Ascending aorta (tissue), 2 donors: ENCODE measurements at regions not wholly inside any gene's neighbourhood (a gene's known extent, or its start where the extent isn't known, plus 50 kb on each side); places are given as distances from the start of the nearest gene placed in this dataset.

Source experiments
- DNase-seq, 2 donors: peaks; one replicate each; pipeline ENCODE4 v3.0.0-alpha.2; 2019; ENCODE audit warnings: low spot score in 2 of 2
- H3K27ac ChIP-seq, 2 donors: fragments of 200-600 bp; sonication (generic); one replicate each; pipeline ENCODE4 v1.5.1; 2016 to 2017; ENCODE audit warnings: mild to moderate bottlenecking in 1 of 2
- H3K27me3 ChIP-seq: fragments of 200-600 bp; sonication (generic); one replicate; pipeline ENCODE4 v1.5.1; 2017
- H3K36me3 ChIP-seq, 2 donors: fragments of 200-600 bp; sonication (generic); one replicate each; pipeline ENCODE4 v1.5.1; 2016
- H3K4me1 ChIP-seq, 2 donors: fragments of 200-600 bp; sonication (generic); one replicate each; pipeline ENCODE4 v1.5.1; 2016 to 2017; ENCODE audit warnings: mild to moderate bottlenecking in 1 of 2
- H3K4me3 ChIP-seq, 2 donors: fragments of 200-600 bp; sonication (generic); one replicate each; pipeline ENCODE4 v1.5.1; 2016 to 2017; ENCODE audit warnings: mild to moderate bottlenecking in 1 of 2
- H3K9me3 ChIP-seq, 2 donors: fragments of 200-600 bp; sonication (generic); one replicate each; pipeline ENCODE4 v1.5.1; 2016
- CTCF ChIP-seq, 3 experiments: fragments of 200-600 bp in 2 of 3; fragments of 450-650 bp in 1 of 3; sonication (generic) in 2 of 3; IDR thresholded peaks; one replicate each; pipeline ENCODE4 v1.5.1; 2016 to 2019; ENCODE audit warnings: antibody characterized with exemption in 3 of 3, mild to moderate bottlenecking in 1 of 3, moderate library complexity in 1 of 3
- intact Hi-C: fragments of 100-400 bp; cut with DNase I; formaldehyde crosslinking; loops from one replicate; pipeline ENCODE4 v1.15.1; 2023

GRCh38 chr2:187951470-187952218 is 340.0 kb upstream of the GULP1 start:
- H3K36me3 ChIP-seq, result no peaks in the 10 kb centered on the region
- intact Hi-C loops, result no loop called here
- no peak for DNase-seq
- no peak for TF ChIP-seq CTCF (IDR thresholded peaks at IDR 0.05)
- H3K4me3 ChIP-seq, result no peak overlapping the region
- no peak overlapping the region for H3K27ac ChIP-seq
- no peaks in the 10 kb centered on the region for H3K27me3 ChIP-seq
- H3K9me3 ChIP-seq, result peaks cover 4 to 9% of the 10 kb centered on the region in 2 donors
- no peaks in the 10 kb centered on the region for H3K4me1 ChIP-seq

- DNase-seq, result no peak
- peak overlapping the region; percentile 77 to 78 for H3K27ac ChIP-seq
- no peaks in the 10 kb centered on the region for H3K27me3 ChIP-seq
- peaks cover 0 to 3% of the 10 kb centered on the region in 2 donors for H3K4me1 ChIP-seq
- TF ChIP-seq CTCF (IDR thresholded peaks at IDR 0.05), result no peak
- intact Hi-C loops, result loop anchor here (5.0 kb wide), 1 partner anchor 335 kb away; the partner anchor contains the start of gene GULP1
- H3K9me3 ChIP-seq, result no peaks in the 10 kb centered on the region
- no peaks in the 10 kb centered on the region for H3K36me3 ChIP-seq
- peak overlapping the region in 1 of 2 donors; percentile 39 for H3K4me3 ChIP-seq
Observed at GRCh38 chr2:187956906-187957534, 334.7 kb upstream of the GULP1 start.

GRCh38 chr2:187959821-187960220 is 331.9 kb upstream of the GULP1 start:
- no peaks in the 10 kb centered on the region for H3K36me3 ChIP-seq
- H3K27ac ChIP-seq, result peak overlapping the region; percentile 1 to 77

GRCh38 chr2:187962538-187962937 is 329.1 kb upstream of the GULP1 start:
- intact Hi-C loops, result loop anchor here (10.0 kb wide), 1 partner anchor 552 kb away; no protein-coding TSS in a partner anchor
- Histone ChIP-seq H3K36me3 (no peaks in the 10 kb centered on the region), H3K9me3 (no peaks in the 10 kb centered on the region), H3K27ac (peak overlapping the region; percentile 10 to 41), H3K4me3 (no peak overlapping the region), H3K4me1 (peaks cover 0 to 8% of the 10 kb centered on the region in 2 donors), H3K27me3 (no peaks in the 10 kb centered on the region)
- no peak for TF ChIP-seq CTCF (IDR thresholded peaks at IDR 0.05)
- DNase-seq, result no peak

More at GRCh38 chr2:187959821-187960220, 331.9 kb upstream of the GULP1 start:
- no peak for DNase-seq
- H3K4me3 ChIP-seq, result no peak overlapping the region
- no peaks in the 10 kb centered on the region for H3K27me3 ChIP-seq
- H3K9me3 ChIP-seq, result no peaks in the 10 kb centered on the region
- no peak for TF ChIP-seq CTCF (IDR thresholded peaks at IDR 0.05)
- H3K4me1 ChIP-seq, result peaks cover 0 to 8% of the 10 kb centered on the region in 2 donors
- intact Hi-C loops, result loop anchor here (5.0 to 10.0 kb wide), 2 partner anchors 332 to 555 kb away; partner anchors contain the start of gene GULP1

GRCh38 chr2:187964746-187965145 is 326.9 kb upstream of the GULP1 start:
- TF ChIP-seq CTCF (IDR thresholded peaks at IDR 0.05), result no peak
- no peak for DNase-seq
- intact Hi-C loops, result loop anchor here (10.0 kb wide), 1 partner anchor 550 kb away; no protein-coding TSS in a partner anchor
- H3K9me3 ChIP-seq, result no peaks in the 10 kb centered on the region
- no peaks in the 10 kb centered on the region for H3K36me3 ChIP-seq
- no peaks in the 10 kb centered on the region for H3K27me3 ChIP-seq
- H3K4me1 ChIP-seq, result peaks cover 0 to 5% of the 10 kb centered on the region in 2 donors
- H3K4me3 ChIP-seq, result no peak overlapping the region
- no peak overlapping the region for H3K27ac ChIP-seq
